Left ventricle myocardium inferior (tissue), 1 donor: ENCODE measurements at regions not wholly inside any gene's neighbourhood (a gene's known extent, or its start where the extent isn't known, plus 50 kb on each side); places are given as distances from the start of the nearest gene placed in this dataset.
"Not testable (repeated sequence)": the region's sequence is repeated elsewhere in the genome, so short reads cannot be mapped to it uniquely, and the experiment has no call there.

Experiments used
- DNase-seq: peaks from one replicate; pipeline ENCODE4 v3.0.0-alpha.2; 2020
- H3K27ac ChIP-seq: fragments of 200-600 bp; replicated peaks from 2 replicates; pipeline ENCODE4 v1.8.0; 2021
- H3K27me3 ChIP-seq: fragments of 200-600 bp; 2 replicates; pipeline ENCODE4 v1.8.0; 2021; ENCODE audit warnings: low read depth
- H3K36me3 ChIP-seq: fragments of 200-600 bp; 2 replicates; pipeline ENCODE4 v1.8.0; 2021
- H3K4me1 ChIP-seq: fragments of 200-600 bp; 2 replicates; pipeline ENCODE4 v1.8.0; 2021
- H3K4me3 ChIP-seq: fragments of 200-600 bp; 2 replicates; pipeline ENCODE4 v1.8.0; 2021; ENCODE audit warnings: mild to moderate bottlenecking, moderate library complexity
- H3K9me3 ChIP-seq: fragments of 200-600 bp; replicated peaks from 2 replicates; pipeline ENCODE4 v1.8.0; 2021
- intact Hi-C: fragments of 100-400 bp; cut with micrococcal nuclease; formaldehyde crosslinking; loops from one replicate; pipeline ENCODE4 v1.11.0; 2022
- TF ChIP-seq, protein P1 (sequence below): fragments of 200-600 bp; IDR thresholded peaks from 2 replicates; pipeline ENCODE4 v1.8.0; 2021; ENCODE audit warnings: antibody characterized with exemption, mild to moderate bottlenecking, borderline replicate concordance
- donor health status: DM: no; HTN: yes; CAD: no; lungs with severe emphysema.

- no peak for DNase-seq
- Histone ChIP-seq H3K27me3 (no peaks in the 10 kb centered on the region), H3K36me3 (no peaks in the 10 kb centered on the region), H3K9me3 (no peaks in the 10 kb centered on the region), H3K4me1 (peaks cover 16% of the 10 kb centered on the region), H3K4me3 (no peak overlapping the region), H3K27ac (peak overlapping the region; percentile 61)
- intact Hi-C loops: no loop called here
- TF ChIP-seq, protein P1, sequence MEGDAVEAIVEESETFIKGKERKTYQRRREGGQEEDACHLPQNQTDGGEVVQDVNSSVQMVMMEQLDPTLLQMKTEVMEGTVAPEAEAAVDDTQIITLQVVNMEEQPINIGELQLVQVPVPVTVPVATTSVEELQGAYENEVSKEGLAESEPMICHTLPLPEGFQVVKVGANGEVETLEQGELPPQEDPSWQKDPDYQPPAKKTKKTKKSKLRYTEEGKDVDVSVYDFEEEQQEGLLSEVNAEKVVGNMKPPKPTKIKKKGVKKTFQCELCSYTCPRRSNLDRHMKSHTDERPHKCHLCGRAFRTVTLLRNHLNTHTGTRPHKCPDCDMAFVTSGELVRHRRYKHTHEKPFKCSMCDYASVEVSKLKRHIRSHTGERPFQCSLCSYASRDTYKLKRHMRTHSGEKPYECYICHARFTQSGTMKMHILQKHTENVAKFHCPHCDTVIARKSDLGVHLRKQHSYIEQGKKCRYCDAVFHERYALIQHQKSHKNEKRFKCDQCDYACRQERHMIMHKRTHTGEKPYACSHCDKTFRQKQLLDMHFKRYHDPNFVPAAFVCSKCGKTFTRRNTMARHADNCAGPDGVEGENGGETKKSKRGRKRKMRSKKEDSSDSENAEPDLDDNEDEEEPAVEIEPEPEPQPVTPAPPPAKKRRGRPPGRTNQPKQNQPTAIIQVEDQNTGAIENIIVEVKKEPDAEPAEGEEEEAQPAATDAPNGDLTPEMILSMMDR: no peak
These were observed 133.8 kb upstream of the IGFBP3 start for GRCh38 chr7:46054915-46055314.

DNA sequence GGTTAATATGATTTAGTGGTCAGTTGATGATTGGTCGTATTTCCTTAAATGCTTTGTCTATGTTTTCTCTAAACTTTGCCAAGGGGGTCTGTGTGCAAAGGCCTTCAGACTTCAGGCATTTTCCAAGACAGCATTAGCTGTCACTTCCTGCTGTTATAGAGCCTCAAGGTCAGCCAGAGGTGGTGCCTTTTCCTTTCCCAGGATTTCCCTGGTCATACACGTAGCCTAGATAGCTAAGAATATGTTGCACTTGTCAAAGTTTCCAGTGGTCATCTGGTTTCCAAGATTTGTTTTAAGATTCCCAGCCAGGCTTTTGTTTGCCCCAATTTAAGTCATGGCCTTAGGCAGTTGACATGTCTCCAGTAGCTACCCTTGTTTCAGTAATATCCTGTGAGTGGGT is 133.2 kb upstream of the IGFBP3 start:
- Histone ChIP-seq H3K9me3 (no peaks in the 10 kb centered on the region), H3K27me3 (no peaks in the 10 kb centered on the region), H3K27ac (peak overlapping the region; percentile 61), H3K4me1 (peaks cover 16% of the 10 kb centered on the region), H3K36me3 (no peaks in the 10 kb centered on the region), H3K4me3 (no peak overlapping the region)
- TF ChIP-seq, protein P1: no peak
- DNase-seq: peak; percentile 16
- intact Hi-C loops: no loop called here

GRCh38 chr7:46047581-46047980 is 126.5 kb upstream of the IGFBP3 start:
- TF ChIP-seq, protein P1: no peak
- Histone ChIP-seq H3K4me1 (no peaks in the 10 kb centered on the region), H3K9me3 (no peaks in the 10 kb centered on the region), H3K27ac (no peak overlapping the region), H3K4me3 (no peak overlapping the region), H3K27me3 (no peaks in the 10 kb centered on the region), H3K36me3 (no peaks in the 10 kb centered on the region)
- intact Hi-C loops: no loop called here
- DNase-seq: no peak

- H3K36me3 ChIP-seq, H3K27ac ChIP-seq, H3K4me3 ChIP-seq, DNase-seq, H3K9me3 ChIP-seq, H3K27me3 ChIP-seq, H3K4me1 ChIP-seq, intact Hi-C loops: not testable (repeated sequence)
These were observed 122.3 kb upstream of the IGFBP3 start for GRCh38 chr7:46043338-46043737.

DNA sequence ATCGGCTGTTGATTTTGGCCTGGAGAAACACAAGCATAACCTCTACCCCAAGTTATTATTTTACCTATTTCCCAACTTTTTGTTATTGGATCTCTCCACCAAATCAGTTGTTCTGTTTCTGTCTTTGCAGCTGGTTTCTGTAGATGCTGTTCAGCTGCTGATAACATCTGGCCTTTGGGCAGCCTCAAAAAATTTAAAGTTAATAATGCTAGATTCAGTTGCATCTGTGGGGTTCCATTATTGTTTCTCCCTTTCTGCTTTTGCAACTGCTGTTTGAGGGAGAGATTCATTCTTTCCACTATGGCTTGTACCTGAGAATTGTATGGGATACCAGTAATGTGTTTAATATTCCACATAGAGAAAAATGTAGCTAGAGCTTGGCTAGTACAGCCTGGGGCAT is 118.7 kb upstream of the IGFBP3 start:
- H3K9me3 ChIP-seq, H3K4me3 ChIP-seq, H3K27ac ChIP-seq, H3K27me3 ChIP-seq, intact Hi-C loops, DNase-seq, H3K36me3 ChIP-seq, H3K4me1 ChIP-seq: not testable (repeated sequence)

DNA sequence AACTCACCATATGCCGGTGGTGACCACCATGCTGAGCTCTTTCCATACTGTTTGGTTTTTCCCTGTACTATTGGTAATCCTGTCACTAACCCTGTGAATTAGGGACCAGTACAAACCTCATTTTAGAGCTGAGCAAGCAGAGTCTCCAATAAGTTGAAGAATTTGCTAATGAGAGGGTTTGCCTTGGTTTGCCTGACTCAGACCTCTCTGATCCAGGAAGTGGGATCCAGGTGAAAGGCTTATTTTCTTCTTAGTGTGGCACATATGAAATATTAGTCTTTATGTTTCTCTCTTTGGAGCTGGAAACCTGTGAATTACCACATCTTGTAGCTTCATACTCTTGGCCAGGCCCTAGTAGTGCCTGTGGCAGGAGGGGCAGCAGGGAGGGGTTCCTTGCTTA is 114.1 kb upstream of the IGFBP3 start:
- no peaks in the 10 kb centered on the region for H3K36me3 ChIP-seq
- no peak overlapping the region for H3K27ac ChIP-seq
- H3K4me1 ChIP-seq: peaks cover 17% of the 10 kb centered on the region
- TF ChIP-seq, protein P1: no peak
- no peaks in the 10 kb centered on the region for H3K27me3 ChIP-seq
- H3K4me3 ChIP-seq: no peak overlapping the region
- no peaks in the 10 kb centered on the region for H3K9me3 ChIP-seq
- intact Hi-C loops: no loop called here
- DNase-seq: no peak
